HUDEP-2 (cell line): ENCODE measurements at regions not wholly inside any gene's neighbourhood (a gene's known extent, or its start where the extent isn't known, plus 50 kb on each side); places are given as distances from the start of the nearest gene placed in this dataset.
"Not testable (repeated sequence)": the region's sequence is repeated elsewhere in the genome, so short reads cannot be mapped to it uniquely, and the experiment has no call there.

Experiments
- DNase-seq, 76 experiments: peaks; one replicate each; lab custom pipeline; 2025; ENCODE audit not compliant: unreplicated experiment in 76 of 76; lab: John Stamatoyannopoulos, UW

- DNase-seq, result no peak
These were observed 270.1 kb downstream of the DAD1 start for GRCh38 chr14:22318951-22319350.

GRCh38 chr14:22316473-22316872, 272.6 kb downstream of the DAD1 start:
- DNase-seq, result no peak

- DNase-seq, result no peak
These were observed 273.7 kb downstream of the DAD1 start for GRCh38 chr14:22315336-22315735.

GRCh38 chr14:22314183-22314820, 274.7 kb downstream of the DAD1 start:
- peak in 29 of 76 experiments; percentile 1 to 67 (median 30) for DNase-seq

GRCh38 chr14:22313172-22313801, 275.7 kb downstream of the DAD1 start:
- DNase-seq, result no peak

- DNase-seq, result no peak
These were observed 277.4 kb downstream of the DAD1 start for GRCh38 chr14:22311636-22312035.

GRCh38 chr14:22305607-22306006, 283.4 kb downstream of the DAD1 start:
- DNase-seq, result no peak

GRCh38 chr14:22304326-22304725, 284.7 kb downstream of the DAD1 start:
- no peak for DNase-seq

GRCh38 chr14:22303589-22304195, 285.3 kb downstream of the DAD1 start:
- DNase-seq, result no peak

GRCh38 chr14:22300646-22301045, 288.4 kb downstream of the DAD1 start:
- DNase-seq, result no peak

GRCh38 chr14:22297376-22297775, 291.6 kb downstream of the DAD1 start:
- DNase-seq, result no peak

GRCh38 chr14:22296722-22297121, 292.3 kb downstream of the DAD1 start:
- DNase-seq, result no peak

GRCh38 chr14:22296088-22296487, 292.9 kb downstream of the DAD1 start:
- no peak for DNase-seq

GRCh38 chr14:22291406-22291805, 297.6 kb downstream of the DAD1 start:
- no peak for DNase-seq

- no peak for DNase-seq
These were observed 299.5 kb downstream of the DAD1 start for GRCh38 chr14:22289570-22289969.

- no peak for DNase-seq
These were observed 303.0 kb downstream of the DAD1 start for GRCh38 chr14:22285991-22286390.

- no peak for DNase-seq
These were observed 306.1 kb downstream of the DAD1 start for GRCh38 chr14:22282949-22283348.

GRCh38 chr14:22282417-22282816, 306.6 kb downstream of the DAD1 start:
- no peak for DNase-seq

GRCh38 chr14:22281447-22281874, 307.6 kb downstream of the DAD1 start:
- not testable (repeated sequence) for DNase-seq

GRCh38 chr14:22280497-22281316, 308.3 kb downstream of the DAD1 start:
- DNase-seq, result no peak
